Endothelial cell of umbilical vein (primary cell): ENCODE measurements at regions not wholly inside any gene's neighbourhood (a gene's known extent, or its start where the extent isn't known, plus 50 kb on each side); places are given as distances from the start of the nearest gene placed in this dataset.

Experiments used
- CTCF ChIP-seq, 2 donors: IDR thresholded peaks; 1 replicate in 1 of 2; 2 replicates in 1 of 2; pipeline ENCODE4 v1.5.1; 2011; ENCODE audit warnings: low read length in 2 of 2, mild to moderate bottlenecking in 2 of 2, moderate library complexity in 2 of 2, control low read depth in 1 of 2, inconsistent platforms in 1 of 2, low read depth in 1 of 2; ENCODE audit not compliant: insufficient read depth in 1 of 2; ENCODE audit errors: extremely low read depth in 1 of 2
- EZH2 ChIP-seq: IDR thresholded peaks from 2 replicates; pipeline ENCODE4 v1.6.1; 2012; ENCODE audit warnings: borderline replicate concordance, low read depth, mild to moderate bottlenecking, moderate library complexity, low read length, inconsistent platforms; ENCODE audit not compliant: severe bottlenecking
- GATA2 ChIP-seq: IDR thresholded peaks from 2 replicates; pipeline ENCODE4 v1.7.0; 2011; ENCODE audit warnings: low read depth, mild to moderate bottlenecking, moderate library complexity, mixed read lengths, low read length; ENCODE audit not compliant: insufficient read length, insufficient read depth
- JUN ChIP-seq: IDR thresholded peaks from 2 replicates; pipeline ENCODE4 v1.6.1; 2011; ENCODE audit warnings: borderline replicate concordance, low read depth; ENCODE audit not compliant: insufficient read length, insufficient read depth
- MAX ChIP-seq: IDR thresholded peaks from 2 replicates; pipeline ENCODE4 v1.6.1; 2011; ENCODE audit not compliant: insufficient read depth, insufficient read length
- MYC ChIP-seq: IDR thresholded peaks from one replicate; pipeline ENCODE4 v1.6.1; 2011; ENCODE audit warnings: mild to moderate bottlenecking, low read depth, low read length
- POLR2A ChIP-seq: IDR thresholded peaks from 2 replicates; pipeline ENCODE4 v1.6.1; 2012; ENCODE audit warnings: low read depth, mild to moderate bottlenecking, control low read depth, low read length
- POLR2AphosphoS5 ChIP-seq: IDR thresholded peaks from 2 replicates; pipeline ENCODE4 v1.6.1; 2012; ENCODE audit warnings: low read depth, mild to moderate bottlenecking, control low read depth, low read length, moderate library complexity; ENCODE audit not compliant: insufficient read depth

GRCh38 chr1:218925777-218926176 lies 247.9 kb upstream of the LYPLAL1 start:
- TF ChIP-seq CTCF (IDR thresholded peaks at IDR 0.05; ENCODE audit: extremely low read depth in 1 of 2, insufficient read depth in 1 of 2, low read depth in 1 of 2, low read length in 2 of 2) (no peak), EZH2 (no peak), POLR2A (no peak), MYC (no peak), POLR2AphosphoS5 (no peak), JUN (no peak), MAX (no peak), GATA2 (no peak)
